Forelimb muscle (tissue), 1 donor: ENCODE measurements at regions not wholly inside any gene's neighbourhood (a gene's known extent, or its start where the extent isn't known, plus 50 kb on each side); places are given as distances from the start of the nearest gene placed in this dataset.
"Not testable (repeated sequence)": the region's sequence is repeated elsewhere in the genome, so short reads cannot be mapped to it uniquely, and the experiment has no call there.

ENCODE experiments used
- DNase-seq: peaks from one replicate; pipeline ENCODE4 v3.0.0-alpha.2; 2013; ENCODE audit warnings: low read depth

GRCh38 chr2:147204102-147204501, 640.7 kb upstream of the ACVR2A start:
- no peak for DNase-seq

- no peak for DNase-seq
Measured at GRCh38 chr2:147198651-147199171, 646.1 kb upstream of the ACVR2A start.

GRCh38 chr2:147197754-147198483, 646.9 kb upstream of the ACVR2A start:
- no peak for DNase-seq

DNA sequence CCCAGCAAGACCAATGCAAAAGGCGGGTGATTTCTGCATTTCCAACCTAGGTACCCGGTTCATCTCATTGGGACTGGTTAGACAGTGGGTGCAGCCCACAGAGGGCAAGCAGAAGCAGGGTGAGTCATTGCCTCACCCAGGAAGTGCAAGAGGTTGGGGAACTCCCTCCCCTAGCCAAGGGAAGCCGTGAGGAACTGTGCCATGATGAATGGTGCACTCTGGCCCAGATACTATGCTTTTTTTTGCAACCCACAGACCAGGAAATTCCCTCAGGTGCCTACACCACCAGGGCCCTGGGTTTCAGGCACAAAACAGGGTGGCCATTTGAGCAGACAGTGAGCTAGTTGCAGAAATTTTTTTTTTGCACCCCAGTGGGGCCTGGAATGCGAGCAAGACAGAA, 662.6 kb upstream of the ACVR2A start:
- DNase-seq, result no peak

DNA sequence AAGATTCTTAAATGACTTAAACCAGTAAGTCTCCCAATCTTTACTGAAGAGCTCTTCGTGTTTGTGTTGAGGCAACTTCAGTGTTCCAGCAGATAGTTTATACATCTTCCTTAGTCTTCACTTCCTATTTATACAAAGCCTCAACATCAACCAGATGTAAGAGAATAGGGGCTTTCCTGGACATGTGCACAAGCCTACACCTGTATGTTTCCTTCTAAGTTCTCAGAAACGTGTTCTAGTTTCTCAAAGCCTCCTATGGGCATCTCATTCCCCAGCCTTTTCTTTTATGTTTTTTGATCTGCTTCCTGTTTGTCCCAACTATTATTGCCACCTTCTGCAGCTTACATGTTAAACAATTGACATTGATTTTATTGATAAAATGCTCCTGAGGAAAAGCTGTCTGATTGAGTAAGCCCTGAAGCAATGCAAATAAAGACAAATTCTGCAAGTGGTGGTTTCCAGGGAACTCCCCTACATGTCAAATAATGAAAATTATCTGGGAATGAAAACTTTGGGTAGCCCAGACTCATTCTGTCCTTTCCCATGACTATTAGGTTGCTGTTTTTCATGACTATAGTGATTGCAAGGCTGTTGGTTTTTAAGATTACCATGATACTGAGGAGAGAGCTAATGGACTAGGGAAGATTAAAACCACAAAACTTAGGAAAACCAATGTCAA, 663.3 kb upstream of the ACVR2A start:
- no peak for DNase-seq

DNA sequence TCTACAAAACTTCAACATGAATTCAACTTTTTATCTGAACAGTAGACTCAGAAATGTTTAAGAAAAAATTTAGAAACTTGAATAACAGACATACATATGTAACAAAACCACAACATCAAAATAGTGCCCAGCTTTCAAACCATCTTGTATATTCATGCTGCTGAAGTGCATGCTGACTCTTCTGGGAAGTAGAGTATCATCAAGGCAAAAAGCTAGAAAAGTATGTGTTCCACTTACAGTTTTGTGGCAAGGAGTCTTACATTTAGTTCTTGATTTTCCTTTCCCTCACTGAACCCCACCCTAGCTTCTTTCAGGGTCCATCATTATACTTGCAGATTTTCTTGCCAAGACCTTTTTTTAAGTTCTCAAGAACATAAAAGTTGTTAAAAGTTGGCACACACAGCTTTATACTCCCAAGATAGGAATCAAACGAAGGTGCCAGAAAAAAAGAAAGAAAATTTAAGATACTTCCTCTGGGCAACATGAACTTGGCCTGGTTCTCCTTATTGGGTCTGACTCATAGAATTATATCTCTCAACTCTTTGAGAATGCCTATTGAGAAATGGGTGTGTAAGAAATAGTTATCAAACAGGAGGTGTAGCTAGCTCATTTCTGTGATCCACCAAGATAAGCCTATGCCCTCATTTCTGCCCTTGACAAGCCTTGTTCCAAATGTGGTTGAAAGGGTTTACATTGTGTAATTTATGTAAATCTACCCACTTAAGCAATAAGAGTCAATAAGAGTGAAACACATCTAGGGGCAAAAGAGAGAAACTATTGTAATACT, 667.6 kb upstream of the ACVR2A start:
- DNase-seq, result no peak

DNA sequence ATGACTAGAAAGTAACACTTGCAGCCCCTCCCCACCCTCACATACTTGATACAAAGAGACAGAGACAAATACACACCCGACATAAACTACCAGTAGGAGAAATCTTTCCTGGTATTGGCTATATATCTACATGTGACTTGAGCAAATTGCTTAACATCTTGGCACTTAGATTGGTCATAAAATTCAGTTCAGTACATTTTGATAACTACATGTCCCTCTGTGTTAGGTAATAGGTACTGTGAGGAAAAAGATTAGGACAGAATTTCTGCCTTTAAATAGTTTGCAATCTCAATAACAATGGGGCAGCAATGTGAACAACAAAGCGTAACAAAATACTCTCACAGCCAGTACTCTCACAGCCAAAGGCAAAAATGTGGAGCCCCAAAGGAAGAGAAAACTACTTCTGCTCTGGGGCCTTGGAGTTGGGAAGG, 670.0 kb upstream of the ACVR2A start:
- no peak for DNase-seq

- no peak for DNase-seq
Measured at GRCh38 chr2:147173798-147174197, 671.0 kb upstream of the ACVR2A start.

GRCh38 chr2:147173189-147173581, 671.6 kb upstream of the ACVR2A start:
- DNase-seq, result no peak

- DNase-seq, result no peak
Measured at GRCh38 chr2:147172493-147173188, 672.2 kb upstream of the ACVR2A start.

DNA sequence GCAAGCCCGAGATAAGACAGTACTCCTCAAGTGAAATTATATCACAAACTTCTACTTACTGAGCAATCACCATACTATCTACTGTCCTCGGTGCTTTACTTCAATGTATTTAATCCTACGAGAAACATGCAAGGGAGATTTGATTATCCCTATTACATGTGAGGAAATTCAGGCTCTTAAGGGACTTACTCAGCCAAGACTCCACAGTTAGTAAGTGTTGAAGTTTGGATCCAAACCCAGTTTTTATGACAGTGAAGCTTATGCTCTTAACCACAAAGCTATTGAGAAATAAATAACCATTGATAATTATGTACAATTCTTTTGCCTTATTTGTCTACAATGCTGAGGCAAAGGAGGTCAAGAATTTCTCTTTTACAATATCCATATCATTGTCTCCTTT, 672.9 kb upstream of the ACVR2A start:
- DNase-seq, result no peak

DNA sequence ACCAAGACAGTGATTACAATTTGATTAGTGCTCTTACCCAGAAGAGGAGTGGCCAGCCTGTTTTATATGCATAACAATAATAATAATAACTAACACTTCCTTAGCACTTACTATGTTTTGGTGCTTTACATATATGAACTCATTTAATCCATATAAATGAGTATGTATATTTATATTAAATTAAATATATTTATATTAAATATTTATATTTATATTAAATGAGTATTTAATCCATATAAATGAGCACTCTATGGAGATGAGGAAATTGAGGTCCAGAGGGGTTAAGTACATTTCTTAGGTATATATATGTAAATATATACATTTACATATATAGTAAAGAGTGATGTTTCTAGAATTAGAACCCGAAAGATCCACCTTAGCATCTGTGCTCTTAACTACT, 673.9 kb upstream of the ACVR2A start:
- no peak for DNase-seq

- DNase-seq, result no peak
Measured at GRCh38 chr2:147165697-147166382, 679.0 kb upstream of the ACVR2A start.

GRCh38 chr2:147164563-147164962, 680.3 kb upstream of the ACVR2A start:
- no peak for DNase-seq

DNA sequence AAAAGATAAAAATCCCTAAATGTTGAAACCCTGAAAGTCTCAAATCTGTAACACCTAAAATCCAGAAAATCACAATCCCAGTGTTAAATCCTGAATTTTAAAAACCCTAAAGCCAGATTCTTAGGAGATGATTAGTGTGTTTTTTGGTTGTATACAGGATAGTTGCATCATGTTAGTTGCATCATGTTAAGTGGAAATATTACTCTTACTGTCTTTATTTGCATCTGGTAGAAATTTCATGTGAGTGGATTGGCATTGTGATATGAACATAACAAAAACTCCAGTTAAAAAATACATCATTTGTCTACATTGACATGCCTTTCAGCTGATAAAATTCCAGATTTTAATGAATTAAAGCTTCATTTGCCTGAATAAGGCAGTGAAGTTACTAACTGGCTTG, 683.1 kb upstream of the ACVR2A start:
- no peak for DNase-seq

GRCh38 chr2:147156970-147157369, 687.9 kb upstream of the ACVR2A start:
- DNase-seq, result no peak

DNA sequence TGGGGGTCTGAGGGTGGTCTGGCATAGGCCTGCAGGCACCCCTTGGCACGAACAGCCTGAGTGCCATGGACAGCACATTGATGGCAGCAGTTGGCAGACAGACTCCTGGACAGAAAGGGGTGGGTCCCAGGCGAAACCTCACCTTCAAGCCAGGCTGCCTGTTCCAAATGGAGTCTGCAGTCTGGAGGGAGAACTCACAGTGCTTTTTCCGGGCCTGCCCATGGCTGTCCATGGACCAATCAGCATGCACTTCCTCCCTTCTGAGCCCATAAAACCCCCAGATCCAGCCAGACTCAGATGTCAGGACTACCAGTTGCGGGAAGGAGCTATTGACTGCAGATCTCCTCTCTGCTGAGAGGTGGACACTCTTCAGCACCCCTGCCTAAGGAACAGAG, 694.6 kb upstream of the ACVR2A start:
- DNase-seq, result no peak

GRCh38 chr2:147149575-147150240, 695.1 kb upstream of the ACVR2A start:
- no peak for DNase-seq

DNA sequence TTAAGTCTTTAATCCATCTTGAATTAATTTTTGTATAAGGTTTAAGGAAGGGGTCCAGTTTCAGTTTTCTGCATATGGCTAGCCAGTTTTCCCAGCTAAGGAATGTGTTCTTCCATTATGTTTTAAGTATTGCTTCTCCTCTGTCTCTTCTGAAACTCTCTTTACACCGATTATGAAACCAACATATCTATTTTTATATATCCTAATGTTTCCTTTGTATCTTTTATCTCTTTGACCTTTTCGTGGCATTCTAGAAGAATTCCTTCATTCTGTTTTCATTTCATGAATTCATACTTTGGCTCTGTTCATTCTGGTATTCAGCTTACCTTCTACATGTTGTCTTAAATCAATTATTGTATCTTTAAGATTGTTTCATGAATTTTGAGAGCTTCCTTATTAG, 697.0 kb upstream of the ACVR2A start:
- no peak for DNase-seq

GRCh38 chr2:147141930-147142329, 702.9 kb upstream of the ACVR2A start:
- no peak for DNase-seq

- DNase-seq, result not testable (repeated sequence)
Measured at GRCh38 chr2:147139732-147140131, 705.1 kb upstream of the ACVR2A start.
